ENCODE measurements at regions not wholly inside any gene's neighbourhood (a gene's known extent, or its start where the extent isn't known, plus 50 kb on each side); places are given as distances from the start of the nearest gene placed in this dataset.

DNA sequence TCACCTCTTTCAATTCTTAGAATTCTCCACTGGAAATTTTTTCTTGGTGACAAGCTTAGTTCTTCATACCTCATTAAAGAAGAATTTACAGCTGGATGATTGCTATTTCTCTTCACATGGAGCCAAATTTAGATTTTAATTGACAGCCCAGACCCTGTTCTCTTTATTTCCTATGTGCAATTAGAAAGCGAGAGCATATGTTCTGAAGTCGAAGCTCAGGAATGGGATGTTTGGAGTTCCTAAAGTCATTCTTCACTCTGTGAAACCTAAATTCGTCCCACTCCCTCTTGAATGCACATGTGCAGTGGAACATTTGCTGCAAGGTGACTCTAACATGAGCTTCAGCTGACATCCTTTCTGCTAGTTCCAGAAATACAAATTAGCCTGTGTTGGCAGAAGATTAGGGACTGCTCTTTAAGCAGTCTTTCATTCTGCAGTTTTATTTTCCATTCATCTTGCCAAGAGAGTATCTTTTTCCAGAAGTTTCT, 129.3 kb upstream of the KCNJ16 start:
- TF ChIP-seq EP300 (IDR thresholded peaks at IDR 0.05): no peak
- no peak for TF ChIP-seq POLR2A (IDR thresholded peaks at IDR 0.05)
- TF ChIP-seq, protein P1, sequence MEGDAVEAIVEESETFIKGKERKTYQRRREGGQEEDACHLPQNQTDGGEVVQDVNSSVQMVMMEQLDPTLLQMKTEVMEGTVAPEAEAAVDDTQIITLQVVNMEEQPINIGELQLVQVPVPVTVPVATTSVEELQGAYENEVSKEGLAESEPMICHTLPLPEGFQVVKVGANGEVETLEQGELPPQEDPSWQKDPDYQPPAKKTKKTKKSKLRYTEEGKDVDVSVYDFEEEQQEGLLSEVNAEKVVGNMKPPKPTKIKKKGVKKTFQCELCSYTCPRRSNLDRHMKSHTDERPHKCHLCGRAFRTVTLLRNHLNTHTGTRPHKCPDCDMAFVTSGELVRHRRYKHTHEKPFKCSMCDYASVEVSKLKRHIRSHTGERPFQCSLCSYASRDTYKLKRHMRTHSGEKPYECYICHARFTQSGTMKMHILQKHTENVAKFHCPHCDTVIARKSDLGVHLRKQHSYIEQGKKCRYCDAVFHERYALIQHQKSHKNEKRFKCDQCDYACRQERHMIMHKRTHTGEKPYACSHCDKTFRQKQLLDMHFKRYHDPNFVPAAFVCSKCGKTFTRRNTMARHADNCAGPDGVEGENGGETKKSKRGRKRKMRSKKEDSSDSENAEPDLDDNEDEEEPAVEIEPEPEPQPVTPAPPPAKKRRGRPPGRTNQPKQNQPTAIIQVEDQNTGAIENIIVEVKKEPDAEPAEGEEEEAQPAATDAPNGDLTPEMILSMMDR (IDR thresholded peaks at IDR 0.05): no peak
- intact Hi-C loops (cut with DNase I): no loop called here
- WGBS, 3 donors: 30 to 44% (median 34%) methylated on average over 3 of the region's 3 CpGs
- no peak for DNase-seq
- H3K27ac ChIP-seq: no peak overlapping the region
- H3K36me3 ChIP-seq: no peaks in the 10 kb centered on the region
- H3K4me3 ChIP-seq: no peak overlapping the region
- H3K9me3 ChIP-seq: no peaks in the 10 kb centered on the region
- no peaks in the 10 kb centered on the region for H3K27me3 ChIP-seq
- H3K4me1 ChIP-seq (ENCODE audit: insufficient read depth): no peaks in the 10 kb centered on the region

DNA sequence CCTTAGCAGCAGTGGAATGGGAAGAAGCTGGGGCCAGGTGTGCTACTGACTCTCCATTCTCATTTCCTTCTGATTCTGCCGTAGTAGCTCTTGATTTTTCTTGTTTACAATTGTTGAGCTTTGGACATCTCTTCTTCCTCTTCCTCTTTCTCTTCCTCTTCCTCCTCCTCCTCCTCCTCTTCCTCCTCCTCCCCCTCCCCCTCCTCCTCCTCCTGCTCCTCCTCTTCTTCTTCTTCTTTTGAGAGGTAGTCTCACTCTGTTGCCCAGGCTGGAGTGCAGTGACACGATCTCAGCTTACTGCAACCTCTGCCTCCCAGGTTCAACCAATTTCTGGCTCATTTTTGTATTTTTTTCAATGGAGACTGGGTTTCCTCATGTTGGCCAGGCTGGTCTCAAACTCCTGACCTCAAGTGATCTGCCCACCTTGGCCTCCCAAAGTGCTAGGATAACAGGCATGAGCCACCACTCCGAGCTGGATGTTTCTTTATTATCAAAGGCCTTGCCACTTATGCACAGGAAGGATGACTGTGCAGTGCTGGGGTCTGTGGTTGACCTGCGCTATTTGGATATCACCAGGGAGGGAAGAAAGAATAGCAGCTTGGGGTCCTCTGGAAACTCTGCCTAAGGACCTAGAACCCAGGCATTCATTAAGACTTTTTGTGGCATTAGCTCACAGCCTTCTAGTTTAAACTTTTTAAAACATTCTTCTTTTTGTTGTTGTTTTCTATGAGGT, 127.8 kb upstream of the KCNJ16 start:
- H3K27me3 ChIP-seq: no peaks in the 10 kb centered on the region
- no peaks in the 10 kb centered on the region for H3K4me1 ChIP-seq (ENCODE audit: insufficient read depth)
- TF ChIP-seq POLR2A (IDR thresholded peaks at IDR 0.05) (no peak), EP300 (IDR thresholded peaks at IDR 0.05) (no peak)
- TF ChIP-seq, protein P1 (IDR thresholded peaks at IDR 0.05): no peak
- WGBS, 3 donors: 81 to 92% (median 91%) methylated on average over 4 of the region's 4 CpGs
- H3K36me3 ChIP-seq: no peaks in the 10 kb centered on the region
- H3K4me3 ChIP-seq: no peak overlapping the region
- DNase-seq: no peak
- intact Hi-C loops (cut with DNase I): no loop called here
- H3K9me3 ChIP-seq: no peaks in the 10 kb centered on the region
- no peak overlapping the region for H3K27ac ChIP-seq

DNA sequence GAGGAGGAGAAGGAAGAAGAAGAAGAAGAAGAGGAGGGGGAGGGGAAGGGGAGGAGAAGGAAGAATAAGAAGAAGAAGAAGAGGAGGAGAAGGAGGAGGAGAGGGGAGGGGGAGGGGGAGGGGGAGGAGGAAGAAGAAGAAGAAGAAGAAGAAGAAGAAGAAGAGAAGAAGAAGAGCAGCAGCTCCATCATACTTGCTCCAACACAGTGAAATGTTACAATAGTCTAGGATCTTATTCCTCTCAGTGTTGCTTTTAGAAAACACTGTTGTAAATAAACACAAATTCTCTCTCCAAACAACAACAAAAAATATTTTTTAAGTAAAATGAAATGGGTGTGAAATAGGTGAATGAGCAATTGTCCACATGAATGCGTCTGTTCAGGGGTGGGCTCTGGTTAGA, 126.6 kb upstream of the KCNJ16 start:
- no peaks in the 10 kb centered on the region for H3K27me3 ChIP-seq
- H3K9me3 ChIP-seq: no peaks in the 10 kb centered on the region
- H3K4me1 ChIP-seq (ENCODE audit: insufficient read depth): no peaks in the 10 kb centered on the region
- no peaks in the 10 kb centered on the region for H3K36me3 ChIP-seq
- WGBS, 3 donors: 97 to 98% (median 97%) methylated on average over 1 of the region's 1 CpG
- no peak overlapping the region for H3K27ac ChIP-seq
- no peak for DNase-seq
- TF ChIP-seq POLR2A (IDR thresholded peaks at IDR 0.05) (no peak), EP300 (IDR thresholded peaks at IDR 0.05) (no peak)
- TF ChIP-seq, protein P1 (IDR thresholded peaks at IDR 0.05): no peak
- no peak overlapping the region for H3K4me3 ChIP-seq
- intact Hi-C loops (cut with DNase I): no loop called here

DNA sequence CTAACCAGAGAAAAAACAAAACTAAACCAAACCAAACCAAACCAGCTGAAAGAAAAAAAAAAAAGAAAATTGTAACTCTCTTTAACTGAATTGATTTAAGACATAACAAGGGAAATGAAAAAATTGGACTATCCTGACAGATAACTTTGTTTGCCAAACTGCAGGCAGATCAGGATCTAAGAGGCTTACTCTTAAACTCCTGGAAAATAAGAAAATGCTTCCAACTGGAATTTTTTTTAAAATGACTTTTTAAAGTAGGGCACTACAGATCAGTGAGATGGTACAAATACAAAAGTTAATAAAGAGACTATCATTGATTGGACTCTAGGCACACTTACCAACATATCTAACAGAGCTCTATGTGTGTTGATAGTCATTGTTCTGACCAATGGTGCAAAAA, 125.5 kb upstream of the KCNJ16 start:
- TF ChIP-seq, protein P1 (IDR thresholded peaks at IDR 0.05): no peak
- no peak for TF ChIP-seq EP300 (IDR thresholded peaks at IDR 0.05)
- TF ChIP-seq POLR2A (IDR thresholded peaks at IDR 0.05): no peak
- DNase-seq: no peak
- H3K27me3 ChIP-seq: no peaks in the 10 kb centered on the region
- H3K27ac ChIP-seq: no peak overlapping the region
- intact Hi-C loops (cut with DNase I): no loop called here
- no peaks in the 10 kb centered on the region for H3K4me1 ChIP-seq (ENCODE audit: insufficient read depth)
- H3K9me3 ChIP-seq: no peaks in the 10 kb centered on the region
- no peaks in the 10 kb centered on the region for H3K36me3 ChIP-seq
- H3K4me3 ChIP-seq: no peak overlapping the region

Measured in ovary (tissue), 7 donors.